Type B pancreatic cell (in vitro differentiated cells): ENCODE measurements at regions not wholly inside any gene's neighbourhood (a gene's known extent, or its start where the extent isn't known, plus 50 kb on each side); places are given as distances from the start of the nearest gene placed in this dataset.
"Not testable (repeated sequence)": the region's sequence is repeated elsewhere in the genome, so short reads cannot be mapped to it uniquely, and the experiment has no call there.

Experiments
- DNase-seq: peaks from one replicate; pipeline ENCODE4 v3.0.0; 2021; ENCODE audit warnings: mixed read lengths; ENCODE audit not compliant: unreplicated experiment; ENCODE audit errors: extremely low spot score
- H3K27ac Mint-ChIP-seq: 2 replicates; pipeline ENCODE4 v1.8.0; 2021; ENCODE audit warnings: mild to moderate bottlenecking, mixed read lengths
- H3K27me3 Mint-ChIP-seq: 2 replicates; pipeline ENCODE4 v1.8.0; 2021; ENCODE audit warnings: mixed read lengths
- H3K36me3 Mint-ChIP-seq: 2 replicates; pipeline ENCODE4 v1.8.0; 2021; ENCODE audit warnings: mixed read lengths
- H3K4me1 Mint-ChIP-seq: one replicate; pipeline ENCODE4 v1.8.0; 2021; ENCODE audit warnings: mixed read lengths; ENCODE audit not compliant: unreplicated experiment
- H3K4me3 Mint-ChIP-seq: 2 replicates; pipeline ENCODE4 v1.8.0; 2021; ENCODE audit warnings: mild to moderate bottlenecking, mixed read lengths
- H3K9me3 Mint-ChIP-seq: 2 replicates; pipeline ENCODE4 v1.8.0; 2021; ENCODE audit warnings: mixed read lengths
- CTCF ChIP-seq: fragments of 200-600 bp; sonication (generic); conservative IDR thresholded peaks from 2 replicates; pipeline ENCODE4 v1.5.0; 2021; ENCODE audit warnings: antibody characterized with exemption, mild to moderate bottlenecking

GRCh38 chr6:134426623-134427022 is 108.7 kb upstream of the SGK1 start:
- DNase-seq, result no peak
- H3K27ac Mint-ChIP-seq, result no peak overlapping the region
- no peaks in the 10 kb centered on the region for H3K4me1 Mint-ChIP-seq
- H3K9me3 Mint-ChIP-seq, result peaks cover 5% of the 10 kb centered on the region
- no peak for TF ChIP-seq CTCF
- H3K4me3 Mint-ChIP-seq, result no peak overlapping the region
- peaks cover 2% of the 10 kb centered on the region for H3K27me3 Mint-ChIP-seq
- no peaks in the 10 kb centered on the region for H3K36me3 Mint-ChIP-seq

DNA sequence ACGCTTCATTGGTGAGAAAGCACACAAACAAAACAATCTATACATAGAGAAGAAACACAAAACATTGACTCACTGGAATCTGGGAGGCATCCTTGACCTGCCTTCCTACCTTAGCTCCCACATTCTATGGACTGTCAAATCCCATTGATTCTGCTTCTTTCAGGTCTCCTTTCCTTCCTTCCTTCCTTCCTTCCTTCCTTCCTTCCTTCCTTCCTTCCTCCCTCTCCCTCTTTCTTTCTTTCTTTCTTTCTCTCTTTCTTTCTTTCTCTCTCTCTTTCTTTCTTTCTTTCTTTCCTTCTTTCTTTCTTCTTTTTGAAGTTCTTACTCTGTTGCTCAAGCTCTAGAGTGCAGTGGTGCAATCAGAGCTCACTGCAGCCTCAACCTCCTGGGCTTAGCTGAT is 108.0 kb upstream of the SGK1 start:
- not testable (repeated sequence) for H3K4me3 Mint-ChIP-seq, DNase-seq, H3K27me3 Mint-ChIP-seq, H3K36me3 Mint-ChIP-seq, H3K27ac Mint-ChIP-seq, H3K9me3 Mint-ChIP-seq, H3K4me1 Mint-ChIP-seq

DNA sequence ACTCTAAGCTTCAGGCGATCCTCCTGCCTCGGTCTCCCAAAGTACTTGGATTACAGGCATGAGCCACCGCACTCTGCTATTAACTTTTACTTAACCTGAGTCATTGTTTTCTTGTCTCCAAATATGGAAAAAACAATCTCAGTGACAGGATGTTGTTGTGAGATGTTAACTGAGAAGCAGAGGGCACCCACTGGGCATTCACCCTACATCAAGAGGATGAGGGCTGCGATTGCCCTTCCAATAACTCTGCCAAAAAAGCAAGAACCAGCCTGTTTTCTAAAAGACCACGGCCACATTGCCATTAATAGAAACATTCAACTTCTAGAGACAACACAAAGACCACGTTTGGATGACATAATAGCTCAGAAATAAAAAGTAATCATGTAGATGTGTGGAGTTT is 107.6 kb upstream of the SGK1 start:
- peaks cover 3% of the 10 kb centered on the region for H3K4me1 Mint-ChIP-seq
- no peak overlapping the region for H3K4me3 Mint-ChIP-seq
- H3K27me3 Mint-ChIP-seq, result peaks cover 2% of the 10 kb centered on the region
- no peak for DNase-seq
- H3K36me3 Mint-ChIP-seq, result no peaks in the 10 kb centered on the region
- peaks cover 5% of the 10 kb centered on the region for H3K9me3 Mint-ChIP-seq
- TF ChIP-seq CTCF, result no peak
- no peak overlapping the region for H3K27ac Mint-ChIP-seq

- H3K4me3 Mint-ChIP-seq, result no peak overlapping the region
Observed at GRCh38 chr6:134424798-134425170, 106.9 kb upstream of the SGK1 start.

DNA sequence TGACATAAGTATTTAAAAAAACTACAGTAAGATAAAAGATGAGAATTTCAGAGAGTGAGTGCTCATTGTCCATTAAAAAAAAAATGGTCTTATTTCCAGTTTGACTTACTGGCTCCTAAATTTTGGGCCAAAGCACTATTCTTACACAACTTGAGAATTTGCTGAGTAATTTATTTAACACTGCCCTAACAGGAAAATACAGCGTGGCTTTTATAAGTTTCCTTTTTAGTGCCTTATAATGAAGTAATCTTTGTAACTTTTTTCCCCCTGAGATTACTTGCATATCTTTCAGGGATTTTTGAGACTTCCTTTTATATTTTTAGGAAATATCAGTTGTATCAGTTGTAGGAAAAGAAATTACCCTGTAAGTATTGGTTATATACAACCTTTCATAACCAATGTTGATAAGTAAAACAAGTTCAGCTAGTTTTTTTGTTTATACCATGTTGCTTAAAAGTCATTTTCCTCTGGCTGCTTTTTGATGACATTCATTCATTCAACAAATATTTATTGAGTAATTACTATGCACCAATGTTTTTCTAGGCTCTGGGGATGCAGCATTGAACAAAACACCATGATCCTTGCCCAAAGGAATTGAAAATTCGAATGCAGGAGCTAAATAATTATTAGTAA is 106.4 kb upstream of the SGK1 start:
- DNase-seq, result no peak
- H3K4me3 Mint-ChIP-seq, result no peak overlapping the region
- TF ChIP-seq CTCF, result no peak
- H3K27me3 Mint-ChIP-seq, result peaks cover 5% of the 10 kb centered on the region
- H3K9me3 Mint-ChIP-seq, result peaks cover 9% of the 10 kb centered on the region
- peaks cover 2% of the 10 kb centered on the region for H3K36me3 Mint-ChIP-seq
- no peak overlapping the region for H3K27ac Mint-ChIP-seq
- peaks cover 3% of the 10 kb centered on the region for H3K4me1 Mint-ChIP-seq

More at GRCh38 chr6:134424798-134425170, 106.9 kb upstream of the SGK1 start:
- H3K9me3 Mint-ChIP-seq, result peaks cover 5% of the 10 kb centered on the region
- peaks cover 2% of the 10 kb centered on the region for H3K27me3 Mint-ChIP-seq
- DNase-seq, result no peak
- peaks cover 3% of the 10 kb centered on the region for H3K4me1 Mint-ChIP-seq
- no peaks in the 10 kb centered on the region for H3K36me3 Mint-ChIP-seq
- H3K27ac Mint-ChIP-seq, result no peak overlapping the region
- no peak for TF ChIP-seq CTCF

DNA sequence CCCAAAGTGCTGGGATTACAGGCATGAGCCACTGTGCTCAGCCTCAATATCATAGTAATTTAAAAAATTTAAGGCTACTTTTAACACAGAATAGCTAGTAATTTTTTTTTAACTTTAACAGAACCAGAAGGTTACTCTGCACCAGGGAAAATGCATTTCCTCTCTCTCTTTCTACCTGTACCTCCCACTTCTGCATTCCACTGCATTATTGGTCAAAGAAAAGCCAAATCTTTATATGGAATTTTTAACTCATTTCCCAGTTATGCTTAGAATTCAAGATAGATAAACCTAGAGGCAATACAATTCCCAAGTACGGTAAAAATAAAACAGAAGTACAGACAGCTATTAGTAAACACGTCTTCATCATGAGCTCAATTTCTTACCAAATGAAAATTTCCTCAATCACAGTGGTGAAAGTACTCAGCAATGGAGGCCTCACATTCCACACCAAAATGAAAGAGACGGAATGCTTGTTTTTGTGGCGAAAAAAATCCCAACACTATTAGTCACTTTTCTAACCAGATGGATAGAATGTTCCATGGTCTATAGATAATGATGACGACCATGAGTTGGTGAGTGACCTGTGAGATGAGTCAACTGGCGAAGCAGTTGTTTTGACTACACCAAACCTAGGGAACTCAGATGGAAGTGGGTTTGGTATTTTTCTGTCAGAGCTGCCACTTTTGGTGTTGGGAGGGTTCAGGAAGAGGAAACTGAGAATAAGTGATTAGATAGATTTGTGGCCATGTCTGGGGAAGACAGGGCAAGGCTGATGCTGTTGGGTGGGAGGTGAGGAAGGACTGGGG is 104.7 kb upstream of the SGK1 start:
- peaks cover 4% of the 10 kb centered on the region for H3K36me3 Mint-ChIP-seq
- H3K4me1 Mint-ChIP-seq, result peaks cover 3% of the 10 kb centered on the region
- peaks cover 5% of the 10 kb centered on the region for H3K27me3 Mint-ChIP-seq
- H3K9me3 Mint-ChIP-seq, result peaks cover 11% of the 10 kb centered on the region
- no peak for TF ChIP-seq CTCF
- DNase-seq, result no peak
- no peak overlapping the region for H3K27ac Mint-ChIP-seq
- H3K4me3 Mint-ChIP-seq, result no peak overlapping the region
